ENCODE measurements at regions not wholly inside any gene's neighbourhood (a gene's known extent, or its start where the extent isn't known, plus 50 kb on each side); places are given as distances from the start of the nearest gene placed in this dataset.

- TF ChIP-seq CTCF (IDR thresholded peaks at IDR 0.05) (no peak), USF2 (CRISPR knock-in tag; IDR thresholded peaks at IDR 0.05) (no peak), ATF2 (CRISPR knock-in tag; IDR thresholded peaks at IDR 0.05; ENCODE audit: borderline replicate concordance, low read depth) (no peak), PRDM15 (CRISPR knock-in tag; IDR thresholded peaks at IDR 0.05) (no peak)
These were observed 199.7 kb downstream of the HINT1 start for GRCh38 chr5:130965360-130965759.
